TTC549 (cell line): ENCODE measurements at regions not wholly inside any gene's neighbourhood (a gene's known extent, or its start where the extent isn't known, plus 50 kb on each side); places are given as distances from the start of the nearest gene placed in this dataset.
"Not testable (repeated sequence)": the region's sequence is repeated elsewhere in the genome, so short reads cannot be mapped to it uniquely, and the experiment has no call there.

Experiments used
- FAIRE-seq: peaks from 2 replicates; lab custom pipeline; 2012; peaks lifted over from hg19 to GRCh38; lab: Jason Lieb, UNC

- no peak for FAIRE-seq
Observed at GRCh38 chr7:17396692-17397091, 98.2 kb downstream of the AHR start.

- FAIRE-seq: no peak
Observed at GRCh38 chr7:17401791-17402627, 103.6 kb downstream of the AHR start.

- no peak for FAIRE-seq
Observed at GRCh38 chr7:17402628-17403278, 104.3 kb downstream of the AHR start.

GRCh38 chr7:17404006-17404405 is 105.6 kb downstream of the AHR start:
- no peak for FAIRE-seq

GRCh38 chr7:17405786-17406185 is 107.3 kb downstream of the AHR start:
- FAIRE-seq: no peak

GRCh38 chr7:17406738-17407137 is 108.3 kb downstream of the AHR start:
- no peak for FAIRE-seq

GRCh38 chr7:17407229-17407628 is 108.8 kb downstream of the AHR start:
- FAIRE-seq: no peak

GRCh38 chr7:17408245-17408903 is 109.9 kb downstream of the AHR start:
- no peak for FAIRE-seq

GRCh38 chr7:17408904-17409290 is 110.4 kb downstream of the AHR start:
- FAIRE-seq: no peak

GRCh38 chr7:17411922-17412321 is 113.5 kb downstream of the AHR start:
- FAIRE-seq: no peak

- no peak for FAIRE-seq
Observed at GRCh38 chr7:17412883-17413282, 114.4 kb downstream of the AHR start.

GRCh38 chr7:17415955-17416354 is 117.5 kb downstream of the AHR start:
- FAIRE-seq: no peak

- FAIRE-seq: not testable (repeated sequence)
Observed at GRCh38 chr7:17420308-17421015, 122.0 kb downstream of the AHR start.

- FAIRE-seq: no peak
Observed at GRCh38 chr7:17421941-17422340, 123.5 kb downstream of the AHR start.

GRCh38 chr7:17422966-17423365 is 124.5 kb downstream of the AHR start:
- no peak for FAIRE-seq

- FAIRE-seq: no peak
Observed at GRCh38 chr7:17427924-17428323, 129.5 kb downstream of the AHR start.

- FAIRE-seq: no peak
Observed at GRCh38 chr7:17429579-17429978, 131.1 kb downstream of the AHR start.

- FAIRE-seq: no peak
Observed at GRCh38 chr7:17432793-17433192, 134.3 kb downstream of the AHR start.

- no peak for FAIRE-seq
Observed at GRCh38 chr7:17434191-17434590, 135.7 kb downstream of the AHR start.

- FAIRE-seq: no peak
Observed at GRCh38 chr7:17434841-17435692, 136.6 kb downstream of the AHR start.

- no peak for FAIRE-seq
Observed at GRCh38 chr7:17436126-17436525, 137.7 kb downstream of the AHR start.

- no peak for FAIRE-seq
Observed at GRCh38 chr7:17437586-17437985, 139.1 kb downstream of the AHR start.
